Hepatocyte (in vitro differentiated cells): ENCODE measurements at regions not wholly inside any gene's neighbourhood (a gene's known extent, or its start where the extent isn't known, plus 50 kb on each side); places are given as distances from the start of the nearest gene placed in this dataset.

Experiments used
- DNase-seq: peaks from one replicate; pipeline ENCODE4 v3.0.0-alpha.2; 2016; ENCODE audit warnings: low spot score
- H2AFZ ChIP-seq: fragments of 200-600 bp; sonication (generic); 2 replicates; pipeline ENCODE4 v1.6.0; 2016; ENCODE audit warnings: antibody characterized with exemption, mild to moderate bottlenecking
- H3K27ac ChIP-seq: fragments of 200-600 bp; sonication (generic); 2 replicates; pipeline ENCODE4 v1.5.1; 2016; ENCODE audit warnings: mild to moderate bottlenecking
- H3K27me3 ChIP-seq: fragments of 200-600 bp; sonication (generic); 2 replicates; pipeline ENCODE4 v1.6.1; 2016
- H3K36me3 ChIP-seq: fragments of 200-600 bp; sonication (generic); replicated peaks from 2 replicates; pipeline ENCODE4 v1.5.1; 2016; ENCODE audit warnings: low read depth; ENCODE audit not compliant: insufficient read depth
- H3K4me1 ChIP-seq: fragments of 200-600 bp; sonication (generic); 2 replicates; pipeline ENCODE4 v1.5.1; 2016; ENCODE audit warnings: mild to moderate bottlenecking, moderate library complexity; ENCODE audit not compliant: insufficient read depth
- H3K4me2 ChIP-seq: fragments of 200-600 bp; sonication (generic); 2 replicates; pipeline ENCODE4 v1.6.0; 2016
- H3K4me3 ChIP-seq: fragments of 200-600 bp; sonication (generic); 2 replicates; pipeline ENCODE4 v1.5.1; 2016; ENCODE audit warnings: mild to moderate bottlenecking
- H3K79me2 ChIP-seq: fragments of 200-600 bp; sonication (generic); 2 replicates; pipeline ENCODE4 v1.6.0; 2017; ENCODE audit warnings: mild to moderate bottlenecking
- H3K9me2 ChIP-seq: fragments of 200-600 bp; sonication (generic); replicated peaks from 2 replicates; pipeline ENCODE4 v1.6.0; 2017; ENCODE audit warnings: mild to moderate bottlenecking; ENCODE audit not compliant: insufficient read depth
- H3K9me3 ChIP-seq: fragments of 200-600 bp; sonication (generic); 2 replicates; pipeline ENCODE4 v1.5.1; 2016; ENCODE audit warnings: low read depth, mild to moderate bottlenecking
- H4K20me1 ChIP-seq: fragments of 200-600 bp; sonication (generic); 2 replicates; pipeline ENCODE4 v1.6.0; 2016; ENCODE audit warnings: mild to moderate bottlenecking; ENCODE audit not compliant: insufficient read depth, poor library complexity, severe bottlenecking
- CTCF ChIP-seq: fragments of 200-600 bp; sonication (generic); IDR thresholded peaks from 2 replicates; pipeline ENCODE4 v1.5.1; 2016; ENCODE audit warnings: antibody characterized with exemption, mild to moderate bottlenecking; ENCODE audit not compliant: poor library complexity
- EZH2 ChIP-seq: fragments of 200-600 bp; sonication (generic); IDR thresholded peaks from 2 replicates; pipeline ENCODE4 v1.6.1; 2016; ENCODE audit warnings: antibody characterized with exemption, mild to moderate bottlenecking, borderline replicate concordance
- EZH2phosphoT487 ChIP-seq: fragments of 200-600 bp; sonication (generic); IDR thresholded peaks from one replicate; pipeline ENCODE4 v1.6.1; 2018; ENCODE audit warnings: antibody characterized with exemption, mild to moderate bottlenecking, low read depth, moderate library complexity; ENCODE audit not compliant: unreplicated experiment, severe bottlenecking
- WGBS: methylation state at CpG from one replicate; pipeline ENCODE4 v1.1.6; 2016; ENCODE audit warnings: low lambda C conversion rate; ENCODE audit errors: missing lambda C conversion rate; 5-methylcytosine and 5-hydroxymethylcytosine counted together

- H4K20me1 ChIP-seq = no peaks in the 10 kb centered on the region
- no peaks in the 10 kb centered on the region for H3K27me3 ChIP-seq
- H3K4me1 ChIP-seq = no peaks in the 10 kb centered on the region
- H3K4me3 ChIP-seq = no peak overlapping the region
- H3K27ac ChIP-seq = no peak overlapping the region
- H3K4me2 ChIP-seq = no peak overlapping the region
- TF ChIP-seq EZH2 = no peak
- no peak for TF ChIP-seq EZH2phosphoT487
- no peak for TF ChIP-seq CTCF
- DNase-seq = no peak
- no peak overlapping the region for H2AFZ ChIP-seq
- H3K36me3 ChIP-seq = no peaks in the 10 kb centered on the region
- H3K9me3 ChIP-seq = no peaks in the 10 kb centered on the region
- WGBS = 63% methylated on average over 3 of the region's 3 CpGs
- no peaks in the 10 kb centered on the region for H3K79me2 ChIP-seq
- H3K9me2 ChIP-seq = no peaks in the 10 kb centered on the region
These were observed 233.9 kb upstream of the ZBTB20 start for GRCh38 chr3:115380883-115381572.

GRCh38 chr3:115381573-115381912, 234.5 kb upstream of the ZBTB20 start:
- WGBS = 64% methylated on average over 5 of the region's 5 CpGs
- Histone ChIP-seq H2AFZ (no peak overlapping the region), H3K79me2 (no peaks in the 10 kb centered on the region)

GRCh38 chr3:115381931-115382330, 234.8 kb upstream of the ZBTB20 start:
- Histone ChIP-seq H3K27me3 (no peaks in the 10 kb centered on the region), H3K27ac (no peak overlapping the region), H3K9me3 (no peaks in the 10 kb centered on the region), H3K4me3 (no peak overlapping the region), H3K4me2 (no peak overlapping the region), H3K4me1 (no peaks in the 10 kb centered on the region), H3K36me3 (no peaks in the 10 kb centered on the region), H3K79me2 (no peaks in the 10 kb centered on the region), H3K9me2 (no peaks in the 10 kb centered on the region), H4K20me1 (no peaks in the 10 kb centered on the region), H2AFZ (no peak overlapping the region)
- TF ChIP-seq EZH2 (no peak), CTCF (no peak), EZH2phosphoT487 (no peak)
- 77% methylated on average over 1 of the region's 1 CpG for WGBS
- no peak for DNase-seq

More at GRCh38 chr3:115381573-115381912, 234.5 kb upstream of the ZBTB20 start:
- TF ChIP-seq EZH2phosphoT487 (no peak), EZH2 (no peak), CTCF (no peak)
- H3K4me2 ChIP-seq = no peak overlapping the region
- H3K9me2 ChIP-seq = no peaks in the 10 kb centered on the region
- H3K27me3 ChIP-seq = no peaks in the 10 kb centered on the region
- no peak overlapping the region for H3K27ac ChIP-seq
- no peak overlapping the region for H3K4me3 ChIP-seq
- no peak for DNase-seq
- no peaks in the 10 kb centered on the region for H3K4me1 ChIP-seq
- no peaks in the 10 kb centered on the region for H3K36me3 ChIP-seq
- no peaks in the 10 kb centered on the region for H4K20me1 ChIP-seq
- no peaks in the 10 kb centered on the region for H3K9me3 ChIP-seq
